Stimulated activated CD8-positive, alpha-beta memory T cell treated with anti-CD3 and anti-CD28 coated beads, Interleukin-15, amount 100 ng/mL, for 1 hour (primary cell): ENCODE measurements at regions not wholly inside any gene's neighbourhood (a gene's known extent, or its start where the extent isn't known, plus 50 kb on each side); places are given as distances from the start of the nearest gene placed in this dataset.
"Not testable (repeated sequence)": the region's sequence is repeated elsewhere in the genome, so short reads cannot be mapped to it uniquely, and the experiment has no call there.

Experiments used
- DNase-seq: peaks from one replicate; pipeline ENCODE4 v3.0.0-alpha.2; 2020; ENCODE audit warnings: low read depth

DNA sequence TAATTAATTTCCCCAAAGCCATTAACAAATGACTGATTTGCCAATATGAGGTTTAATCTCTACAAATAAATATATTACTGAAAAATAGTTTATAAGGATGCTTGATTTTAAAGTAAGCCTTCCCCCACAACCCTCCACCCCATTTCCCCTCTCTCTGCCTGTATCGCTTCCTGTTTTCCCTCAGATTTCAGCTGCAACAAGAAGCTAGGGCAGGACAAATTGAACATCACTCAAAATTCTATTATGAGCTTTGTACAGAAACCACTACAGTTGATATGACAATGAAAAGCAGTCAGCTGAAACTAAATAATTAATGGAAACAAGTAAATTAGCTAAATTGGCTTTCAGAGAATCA lies 109.0 kb upstream of the SP4 start:
- no peak for DNase-seq

DNA sequence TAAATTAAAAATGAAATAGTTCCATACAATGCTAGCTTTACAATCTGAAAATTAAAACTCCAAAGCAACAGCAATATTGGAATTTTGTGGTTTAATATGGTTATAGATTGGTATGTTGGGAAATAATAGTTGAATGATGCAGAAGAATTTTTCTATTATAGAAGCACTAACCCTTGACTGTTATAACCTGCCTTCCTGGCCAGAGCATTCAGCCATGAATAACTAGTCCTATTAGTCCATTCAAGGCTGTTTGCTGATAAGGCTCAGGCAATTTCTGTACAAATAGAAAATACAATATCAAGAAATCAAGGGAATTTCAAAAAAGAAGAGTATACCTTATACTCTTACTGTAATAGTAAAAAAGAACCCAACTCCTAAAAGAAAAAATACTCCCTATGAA lies 101.6 kb upstream of the SP4 start:
- no peak for DNase-seq

- DNase-seq, result no peak
Measured at GRCh38 chr7:21326921-21327320, 101.0 kb upstream of the SP4 start.

- DNase-seq, result no peak
Measured at GRCh38 chr7:21327422-21328409, 100.2 kb upstream of the SP4 start.

DNA sequence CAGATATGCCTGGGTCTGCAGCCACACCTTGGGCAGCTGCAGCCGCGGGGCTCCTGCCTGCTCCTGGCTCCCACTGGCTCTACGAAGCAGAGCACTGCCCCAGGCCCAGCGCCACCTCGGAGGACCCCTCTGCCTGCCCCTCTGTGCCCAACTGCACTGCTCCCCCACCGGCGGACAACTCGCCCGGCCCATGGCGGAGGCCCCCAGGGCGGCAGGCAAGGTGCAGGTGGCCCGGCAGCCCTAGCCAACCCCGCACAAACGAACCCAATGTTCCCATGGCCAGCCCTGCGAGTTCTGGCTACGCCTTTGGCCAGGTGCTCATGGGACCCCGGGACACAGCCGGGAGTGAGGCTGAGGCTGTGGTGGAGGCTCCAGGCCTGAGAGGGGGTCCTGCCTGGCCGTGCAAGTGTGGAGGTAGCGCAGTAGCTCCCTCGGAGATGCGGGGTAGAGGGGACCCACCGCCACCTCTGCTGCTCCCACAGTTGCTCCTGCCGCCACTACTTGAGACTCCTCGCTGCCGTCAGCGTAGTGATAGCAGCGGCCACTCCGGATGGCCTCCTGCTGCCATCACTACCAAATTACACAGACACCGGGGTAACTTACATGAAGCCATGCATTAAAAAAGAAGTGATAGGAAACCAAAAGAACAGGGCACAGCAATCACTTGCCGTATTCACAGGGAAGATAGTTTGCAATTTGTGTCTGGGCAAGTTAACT lies 97.3 kb upstream of the SP4 start:
- no peak for DNase-seq

- no peak for DNase-seq
Measured at GRCh38 chr7:21334906-21335305, 93.0 kb upstream of the SP4 start.

DNA sequence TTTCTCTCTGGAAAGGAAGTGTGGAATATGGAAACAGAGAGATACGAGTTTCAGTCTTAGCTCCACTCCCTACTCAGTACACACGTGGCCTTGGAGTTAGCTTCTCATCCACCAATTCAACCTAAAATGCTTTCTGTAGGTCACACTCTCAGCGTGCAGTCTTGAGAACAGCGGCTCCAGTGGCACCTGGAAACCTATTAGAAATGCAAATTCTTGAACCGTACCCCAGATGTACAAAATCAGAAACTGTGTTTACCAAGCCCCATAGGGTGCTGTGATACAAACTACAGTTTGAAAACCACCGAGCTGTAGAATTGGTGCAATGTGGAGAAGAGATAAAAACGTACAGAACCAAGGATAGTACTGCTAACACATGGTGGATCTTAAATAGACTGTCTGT lies 91.1 kb upstream of the SP4 start:
- no peak for DNase-seq

DNA sequence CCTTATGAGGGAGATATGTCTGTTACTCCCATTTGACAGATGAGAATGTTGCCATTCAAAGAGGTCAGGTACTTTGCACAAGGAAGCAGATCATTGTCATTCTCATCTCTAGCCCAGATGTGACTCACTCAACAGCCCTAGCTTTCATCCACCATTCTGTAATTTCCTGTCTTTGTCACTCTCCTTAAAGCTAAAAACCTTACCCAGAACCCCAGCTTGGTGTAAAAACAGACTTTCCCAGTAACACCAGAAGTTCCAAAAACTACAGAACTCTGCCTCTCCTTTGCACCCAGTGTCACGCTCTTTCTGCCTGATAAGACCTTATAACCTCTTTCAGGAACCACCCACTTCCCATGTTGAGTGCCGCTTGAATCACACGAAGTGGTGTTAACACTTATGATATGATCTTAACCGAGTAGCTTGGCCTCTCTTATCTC lies 89.1 kb upstream of the SP4 start:
- peak; percentile 9 for DNase-seq

GRCh38 chr7:21344900-21345299 lies 83.0 kb upstream of the SP4 start:
- not testable (repeated sequence) for DNase-seq

DNA sequence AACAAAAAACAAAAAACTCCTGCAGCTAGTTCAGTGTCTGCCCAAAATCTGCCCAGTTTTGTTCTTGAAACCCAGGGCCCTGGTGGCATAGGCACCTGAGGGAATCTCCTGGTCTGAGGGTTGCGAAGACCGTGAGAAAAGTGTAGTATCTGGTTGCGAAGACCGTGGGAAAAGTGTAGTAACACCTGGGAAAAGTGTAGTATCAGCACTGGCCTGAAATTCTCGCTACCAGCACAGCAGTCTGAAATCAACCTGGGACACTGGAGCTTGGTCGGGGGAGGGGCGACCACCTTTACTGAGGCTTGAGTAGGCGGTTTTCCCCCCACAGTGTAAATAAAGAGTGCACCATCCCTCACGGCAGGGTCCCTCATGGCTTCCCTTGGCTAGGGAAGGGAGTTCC lies 82.5 kb upstream of the SP4 start:
- DNase-seq, result no peak

GRCh38 chr7:21346297-21346696 lies 81.6 kb upstream of the SP4 start:
- no peak for DNase-seq

DNA sequence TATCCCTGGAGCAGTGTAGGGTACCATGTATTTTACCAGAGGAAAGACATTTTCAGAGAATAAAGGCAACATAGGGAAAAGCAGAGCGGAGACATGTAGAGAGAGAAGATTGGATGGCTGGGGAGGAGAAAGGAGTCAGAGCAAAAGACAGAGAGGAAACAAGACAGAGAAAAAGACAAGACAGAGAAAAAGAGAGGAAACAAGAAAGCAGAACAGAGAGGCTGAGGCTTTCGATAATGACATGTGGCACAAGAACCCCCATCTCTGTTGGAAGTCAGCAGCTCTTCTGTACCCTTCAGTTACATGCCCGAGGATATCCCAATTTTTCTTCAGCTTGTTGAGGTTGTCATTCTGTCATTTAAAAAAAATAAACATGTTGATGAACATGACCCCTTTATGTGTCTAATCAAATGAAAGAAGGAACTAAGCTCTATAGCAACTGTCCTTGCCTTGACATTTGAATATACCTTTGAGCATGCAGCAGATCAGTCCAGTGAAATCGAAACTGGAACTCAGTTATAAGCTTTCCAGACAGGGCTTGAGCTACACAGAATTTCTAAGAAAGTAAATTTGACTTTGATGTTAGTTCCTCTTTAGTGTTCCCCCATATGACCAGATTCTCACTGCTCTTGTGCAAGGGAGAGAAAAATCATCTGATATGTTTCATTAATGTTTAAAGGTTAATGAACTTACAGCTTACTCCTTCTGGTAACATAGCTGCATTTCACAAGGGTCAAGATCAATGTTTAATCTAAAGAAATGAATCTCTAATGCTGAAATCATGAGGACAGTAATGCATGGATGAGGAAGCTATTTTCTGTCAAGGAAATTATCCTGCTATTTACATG lies 75.1 kb upstream of the SP4 start:
- no peak for DNase-seq

GRCh38 chr7:21353388-21353780 lies 74.5 kb upstream of the SP4 start:
- no peak for DNase-seq

DNA sequence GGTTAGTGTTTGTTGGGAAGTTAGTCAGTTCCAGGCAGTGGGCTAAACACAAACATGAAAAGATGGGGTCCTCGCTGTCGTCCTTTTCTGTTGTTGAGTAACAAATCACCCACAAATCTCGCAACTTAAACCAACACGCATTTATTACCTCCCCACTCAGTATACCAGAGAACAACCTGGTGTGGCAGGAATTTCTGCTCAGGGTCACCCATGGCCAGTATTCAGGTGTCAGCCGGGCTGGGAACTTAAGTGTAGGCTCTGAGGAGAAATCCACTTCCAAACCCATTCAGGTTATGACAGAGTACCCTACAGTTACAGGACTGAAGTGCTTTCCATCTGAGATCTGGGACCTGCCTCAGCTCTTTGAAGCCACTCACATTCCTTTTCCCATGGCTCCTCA lies 73.6 kb upstream of the SP4 start:
- no peak for DNase-seq

GRCh38 chr7:21355406-21355874 lies 72.4 kb upstream of the SP4 start:
- peak; percentile 19 for DNase-seq

DNA sequence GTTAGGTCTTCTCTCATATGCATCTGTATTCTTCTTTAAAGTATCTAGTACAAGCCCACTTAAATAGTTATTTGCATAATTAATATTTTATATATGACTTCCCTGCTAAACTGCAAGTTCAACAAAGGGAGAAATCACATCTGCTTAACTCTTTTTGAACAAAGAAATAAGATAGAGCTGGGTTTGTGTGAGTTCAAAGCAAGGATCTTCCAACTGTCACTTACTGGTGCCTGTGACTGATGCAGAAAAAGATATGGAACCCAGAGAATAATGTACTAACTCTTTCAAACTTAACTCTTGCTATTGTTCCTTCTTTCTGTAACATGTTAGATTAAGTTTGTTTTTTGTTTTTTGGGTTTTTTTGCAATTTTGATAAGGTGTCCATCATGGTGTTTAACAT lies 71.3 kb upstream of the SP4 start:
- no peak for DNase-seq

DNA sequence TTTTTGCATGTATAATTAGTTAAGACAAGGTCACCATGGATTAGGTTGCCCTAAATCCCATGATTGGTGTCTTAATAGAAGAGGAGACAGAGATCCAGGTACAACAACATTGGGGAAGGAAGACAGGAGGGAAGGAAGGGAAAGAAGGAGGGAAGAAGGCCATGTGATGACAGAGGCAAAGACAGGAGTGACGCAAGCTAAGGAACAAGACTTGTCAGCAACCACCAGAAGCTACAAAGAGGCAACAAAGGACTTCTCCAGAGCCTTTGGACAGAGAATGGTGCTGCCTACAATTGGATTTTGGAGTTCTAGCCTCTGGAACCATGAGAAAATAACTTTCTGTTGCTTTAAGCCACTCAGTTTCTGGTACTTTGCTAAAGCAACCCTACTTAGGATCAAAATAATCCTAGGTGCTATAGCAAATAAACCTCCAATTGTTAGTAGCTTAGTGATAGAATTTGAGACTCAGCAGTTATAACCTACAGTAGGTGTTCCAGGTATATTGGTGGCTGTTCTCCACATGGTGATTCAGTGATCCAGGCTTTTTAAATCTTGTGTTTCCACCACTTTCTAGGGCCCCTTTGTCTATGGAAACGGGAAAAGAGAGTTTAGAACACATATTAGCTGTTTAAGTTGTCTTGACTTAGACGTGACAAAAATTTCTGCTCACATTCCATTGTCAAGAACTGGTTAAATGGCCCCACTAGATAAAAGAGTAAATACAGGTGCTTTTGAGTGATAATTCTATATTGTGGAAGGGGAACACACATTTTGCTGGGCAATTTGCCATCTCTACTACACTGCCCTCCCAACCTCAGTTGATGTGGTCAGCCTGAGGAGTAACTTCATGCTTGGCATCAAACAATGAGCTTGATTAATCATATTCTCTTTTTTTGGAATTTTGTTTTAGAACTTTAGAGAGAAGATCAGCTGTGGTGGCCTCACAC lies 70.5 kb upstream of the SP4 start:
- DNase-seq, result no peak

DNA sequence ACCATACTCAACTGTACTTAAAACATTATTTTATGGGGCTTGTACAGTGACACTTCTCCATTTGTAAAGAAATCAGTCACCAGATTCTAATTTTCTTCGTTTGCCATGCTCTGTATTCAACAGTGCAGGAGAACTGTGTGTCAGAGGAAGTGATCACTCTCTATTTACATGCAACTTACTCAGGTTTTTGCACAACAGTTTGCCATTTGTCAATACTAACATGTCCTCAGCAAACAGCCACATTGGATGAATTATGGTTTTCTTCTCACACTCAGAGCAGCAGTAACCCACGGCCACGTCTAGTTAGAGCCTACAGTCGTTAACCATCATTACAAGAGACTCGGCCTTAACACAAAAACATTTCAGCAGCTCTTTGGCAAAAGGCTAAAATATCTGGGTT lies 69.2 kb upstream of the SP4 start:
- DNase-seq, result no peak

DNA sequence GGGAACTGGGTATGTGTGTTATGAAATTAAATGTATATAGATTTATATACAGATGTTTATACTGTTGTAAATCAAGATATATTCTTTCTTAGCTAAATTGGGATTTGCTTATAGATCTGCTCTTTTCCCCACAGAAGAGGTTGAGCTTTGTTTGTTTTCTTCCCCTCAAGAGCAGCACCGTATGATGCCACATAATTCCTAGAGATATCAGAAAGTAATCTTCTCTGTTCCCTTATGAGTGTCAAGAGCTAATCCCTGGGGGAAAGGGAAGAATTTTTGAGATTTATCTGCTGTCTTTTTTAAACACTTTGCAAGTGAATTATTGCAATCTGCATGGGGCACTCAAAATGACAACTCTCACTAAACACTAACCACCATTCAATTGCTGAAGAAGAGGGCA lies 68.7 kb upstream of the SP4 start:
- no peak for DNase-seq

DNA sequence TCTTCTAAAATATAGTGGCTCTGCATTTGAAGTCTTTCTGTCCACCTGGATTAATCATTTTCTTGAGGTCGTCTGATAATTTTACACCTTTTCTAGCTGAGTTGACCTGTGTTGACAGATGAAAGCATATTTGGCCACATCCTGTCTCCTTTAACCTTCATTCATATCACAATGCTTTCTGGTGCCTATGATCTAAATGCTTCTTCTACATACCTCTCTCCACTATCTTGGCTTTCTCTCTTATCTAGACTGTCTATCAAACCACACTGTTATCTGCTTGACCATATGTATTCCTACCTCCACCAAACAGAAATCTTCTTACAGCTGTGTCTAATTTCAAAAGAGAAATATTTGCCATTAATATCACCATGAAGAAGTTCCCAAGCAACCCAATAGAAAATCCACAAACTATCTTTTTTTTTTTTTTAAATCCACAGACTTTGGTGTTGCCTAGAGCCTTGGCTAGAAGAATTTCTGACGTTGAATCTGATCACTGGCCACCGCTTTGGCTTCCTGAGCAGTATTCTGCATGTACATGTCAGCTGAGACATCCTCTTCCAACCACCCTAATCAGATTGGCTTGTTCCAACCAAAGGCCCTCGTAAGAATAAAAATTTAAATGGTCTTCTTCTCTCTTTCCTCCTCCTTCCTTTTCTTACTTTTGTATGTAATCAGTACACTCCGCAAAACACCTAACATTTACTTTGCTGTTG lies 66.3 kb upstream of the SP4 start:
- no peak for DNase-seq
